HCT116 (cell line): ENCODE measurements at regions not wholly inside any gene's neighbourhood (a gene's known extent, or its start where the extent isn't known, plus 50 kb on each side); places are given as distances from the start of the nearest gene placed in this dataset.

Source experiments
- ATAC-seq: fragments of 200-7000 bp; cut with Tn5 transposase; 2 replicates; pipeline ENCODE4 v1.9.1; 2020; ENCODE audit warnings: mild to moderate bottlenecking, moderate library complexity
- BruUV-seq: library from RNA; stranded (reverse); fragments of 400-500 nt; replicated peaks from 2 replicates; lab custom pipeline; 2021; lab: Mats Ljungman, UMichigan
- CTCF ChIA-PET: fragments of 300-600 bp; sonication (Branson Sonifier 250); formaldehyde crosslinking; loops from one replicate; lab custom pipeline; 2021; ENCODE audit warnings: antibody characterized with exemption; lab: Charles Lee
- POLR2A ChIA-PET: fragments of 300-600, 350-600 bp; sonication (Branson Sonifier 250); formaldehyde crosslinking; loops from one replicate; lab custom pipeline; 2021; ENCODE audit warnings: antibody characterized with exemption; lab: Charles Lee
- RAD21 ChIA-PET, 2 experiments: fragments of 300-600 bp; sonication (Branson Sonifier 250); formaldehyde crosslinking; loops; one replicate each; lab custom pipeline; 2023; ENCODE audit warnings: low total read pairs in 2 of 2; ENCODE audit not compliant: uncharacterized antibody in 2 of 2, unreplicated experiment in 2 of 2, low non-redundant PET in 1 of 2; lab: Charles Lee
- DNase-seq: peaks from one replicate; pipeline ENCODE4 v3.0.0-alpha.2; 2010; ENCODE audit warnings: low read depth, low spot score
- H2AFZ ChIP-seq: fragments of 200-600 bp; shearing (Covaris generic), sonication (generic); 2 replicates; pipeline ENCODE4 v1.6.1; 2017; ENCODE audit warnings: low read depth, mixed run types, mixed read lengths, antibody characterized with exemption, low read length; ENCODE audit not compliant: poor library complexity, severe bottlenecking
- H3K27ac ChIP-seq: 2 replicates; pipeline ENCODE4 v1.5.1; 2012; ENCODE audit warnings: low read depth, low read length
- H3K27me3 ChIP-seq: fragments of 200-600 bp; sonication (generic); 2 replicates; pipeline ENCODE4 v1.6.1; 2016; ENCODE audit warnings: mixed run types, low read length, mixed read lengths; ENCODE audit not compliant: insufficient read depth
- H3K36me3 ChIP-seq, 2 experiments: fragments of 200-500 bp in 1 of 2; fragments of 200-600 bp in 1 of 2; sonication (Bioruptor generic) in 1 of 2; sonication (generic) in 1 of 2; 2 replicates each; pipeline versions ENCODE4 v1.5.1 to v1.6.1; 2014 to 2016; ENCODE audit warnings: low read length in 2 of 2, inconsistent platforms in 1 of 2, mixed read lengths in 1 of 2, mixed run types in 1 of 2; ENCODE audit not compliant: insufficient read depth in 2 of 2, control insufficient read depth in 1 of 2
- H3K4me1 ChIP-seq, 2 experiments: fragments of 200-600 bp in 1 of 2; sonication (generic) in 1 of 2; 2 replicates each; pipeline versions ENCODE4 v1.5.1 to v1.6.1; 2012 to 2017; ENCODE audit warnings: low read length in 2 of 2, inconsistent platforms in 1 of 2, mild to moderate bottlenecking in 1 of 2, mixed read lengths in 1 of 2, mixed run types in 1 of 2, moderate library complexity in 1 of 2; ENCODE audit not compliant: insufficient read depth in 2 of 2, control insufficient read depth in 1 of 2
- H3K4me2 ChIP-seq: fragments of 200-600 bp; sonication (generic); 2 replicates; pipeline ENCODE4 v1.6.1; 2017; ENCODE audit warnings: mixed run types, low read length, mixed read lengths
- H3K4me3 ChIP-seq, 2 experiments: fragments of 200-600 bp in 1 of 2; sonication (generic) in 1 of 2; replicated peaks in 1 of 2; 2 replicates each; pipeline ENCODE4 v1.5.1; 2011 to 2016; ENCODE audit warnings: low read length in 2 of 2, control low read depth in 1 of 2, low read depth in 1 of 2, mild to moderate bottlenecking in 1 of 2, mixed read lengths in 1 of 2, mixed run types in 1 of 2
- H3K79me2 ChIP-seq: fragments of 200-600 bp; sonication (generic); 2 replicates; pipeline ENCODE4 v1.6.1; 2017; ENCODE audit warnings: mild to moderate bottlenecking, mixed run types, low read length, moderate library complexity, mixed read lengths; ENCODE audit not compliant: insufficient read depth
- H3K9ac ChIP-seq: fragments of 200-600 bp; sonication (generic); 2 replicates; pipeline ENCODE4 v1.6.1; 2016; ENCODE audit warnings: low read length, mixed read lengths
- H3K9me2 ChIP-seq: fragments of 200-600 bp; sonication (generic), shearing (Covaris generic); 2 replicates; pipeline ENCODE4 v1.6.1; 2017; ENCODE audit warnings: mixed run types, mild to moderate bottlenecking, moderate library complexity; ENCODE audit not compliant: insufficient read depth
- H3K9me3 ChIP-seq, 2 experiments: fragments of 200-500 bp in 1 of 2; fragments of 200-600 bp in 1 of 2; sonication (Bioruptor generic) in 1 of 2; sonication (generic) in 1 of 2; 2 replicates each; pipeline ENCODE4 v1.6.1; 2014 to 2017; ENCODE audit warnings: low read length in 2 of 2, mixed read lengths in 2 of 2, inconsistent platforms in 1 of 2, low read depth in 1 of 2, mild to moderate bottlenecking in 1 of 2, mixed run types in 1 of 2, moderate library complexity in 1 of 2; ENCODE audit not compliant: control insufficient read depth in 1 of 2, insufficient read depth in 1 of 2
- H4K20me1 ChIP-seq: fragments of 200-600 bp; sonication (generic), shearing (Covaris generic); 2 replicates; pipeline ENCODE4 v1.6.1; 2017; ENCODE audit warnings: mixed run types, mild to moderate bottlenecking, moderate library complexity; ENCODE audit not compliant: insufficient read depth
- ATF3 ChIP-seq: IDR thresholded peaks from 2 replicates; pipeline ENCODE4 v1.6.1; 2012
- CEBPB ChIP-seq: IDR thresholded peaks from 2 replicates; pipeline ENCODE4 v1.6.1; 2012; ENCODE audit warnings: low read depth
- ELF1 ChIP-seq: IDR thresholded peaks from 2 replicates; pipeline ENCODE4 v1.6.1; 2012; ENCODE audit warnings: low read depth, borderline replicate concordance
- EZH2 ChIP-seq: fragments of 200-600 bp; sonication (generic); IDR thresholded peaks from 2 replicates; pipeline ENCODE4 v1.6.1; 2017; ENCODE audit warnings: antibody characterized with exemption, mixed run types
- EZH2phosphoT487 ChIP-seq: fragments of 200-600 bp; IDR thresholded peaks from 2 replicates; pipeline ENCODE4 v1.6.1; 2018; ENCODE audit warnings: antibody characterized with exemption, borderline replicate concordance
- FOSL1 ChIP-seq: IDR thresholded peaks from 2 replicates; pipeline ENCODE4 v1.6.1; 2012; ENCODE audit warnings: low read depth
- RAD21 ChIP-seq: IDR thresholded peaks from 2 replicates; pipeline ENCODE4 v1.6.1; 2012; ENCODE audit warnings: low read depth, mild to moderate bottlenecking
- REST ChIP-seq: IDR thresholded peaks from 2 replicates; pipeline ENCODE4 v1.6.1; 2012; ENCODE audit warnings: low read depth
- SIN3A ChIP-seq: IDR thresholded peaks from 2 replicates; pipeline ENCODE4 v1.6.1; 2012; ENCODE audit warnings: low read depth
- SP1 ChIP-seq: IDR thresholded peaks from 2 replicates; pipeline ENCODE4 v1.6.1; 2012; ENCODE audit warnings: low read depth
- YY1 ChIP-seq: IDR thresholded peaks from 2 replicates; pipeline ENCODE4 v1.6.1; 2011; ENCODE audit warnings: low read length, low read depth, moderate library complexity, mild to moderate bottlenecking; ENCODE audit not compliant: insufficient replicate concordance; ENCODE audit errors: extremely low read depth
- ZBTB33 ChIP-seq: IDR thresholded peaks from 2 replicates; pipeline ENCODE4 v1.6.1; 2011; ENCODE audit warnings: mild to moderate bottlenecking, low read length, moderate library complexity; ENCODE audit not compliant: insufficient replicate concordance; ENCODE audit errors: extremely low read depth
- intact Hi-C: fragments of 100-400 bp; cut with micrococcal nuclease; formaldehyde crosslinking; loops from 2 replicates; pipeline ENCODE4 v1.10.0; 2022

DNA sequence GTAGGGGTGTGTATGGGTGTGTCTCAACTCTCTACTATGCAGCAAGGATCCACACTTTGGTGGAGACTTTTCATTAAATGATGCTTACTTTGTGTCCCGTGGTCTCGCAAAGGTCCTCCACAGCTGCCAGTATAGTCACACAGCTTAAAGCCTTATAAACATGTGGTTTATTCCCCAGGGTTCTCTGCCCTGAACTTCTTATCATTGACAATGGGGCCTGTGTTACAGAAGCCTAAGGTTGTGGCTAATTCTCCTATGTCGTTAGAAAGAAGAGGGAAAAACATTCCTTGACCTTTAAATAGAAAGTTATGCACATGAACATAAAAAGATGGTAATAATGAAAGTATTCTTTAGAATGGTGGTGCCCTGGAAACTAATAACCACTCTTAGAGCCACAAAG lies 201.4 kb downstream of the INHBA start:
- no peaks in the 10 kb centered on the region for H3K36me3 ChIP-seq
- BruUV-seq: no TSS peak
- no peaks in the 10 kb centered on the region for H3K79me2 ChIP-seq
- H3K27me3 ChIP-seq: no peaks in the 10 kb centered on the region
- no peak overlapping the region for H3K9ac ChIP-seq
- ATAC-seq: no peak
- RAD21 ChIA-PET: no interaction called here
- no peak overlapping the region for H3K4me2 ChIP-seq
- POLR2A ChIA-PET: no interaction called here
- no peaks in the 10 kb centered on the region for H3K4me1 ChIP-seq
- H3K9me3 ChIP-seq: no peaks in the 10 kb centered on the region
- DNase-seq: no peak
- no peaks in the 10 kb centered on the region for H4K20me1 ChIP-seq
- intact Hi-C loops: no loop called here
- no peak overlapping the region for H2AFZ ChIP-seq
- H3K27ac ChIP-seq: no peak overlapping the region
- no peaks in the 10 kb centered on the region for H3K9me2 ChIP-seq
- CTCF ChIA-PET: no interaction called here
- TF ChIP-seq EZH2: no peak
- TF ChIP-seq CEBPB: no peak
- no peak for TF ChIP-seq ATF3
- TF ChIP-seq EZH2phosphoT487: no peak
- TF ChIP-seq RAD21: no peak
- TF ChIP-seq ELF1: no peak
- H3K4me3 ChIP-seq: no peak overlapping the region

DNA sequence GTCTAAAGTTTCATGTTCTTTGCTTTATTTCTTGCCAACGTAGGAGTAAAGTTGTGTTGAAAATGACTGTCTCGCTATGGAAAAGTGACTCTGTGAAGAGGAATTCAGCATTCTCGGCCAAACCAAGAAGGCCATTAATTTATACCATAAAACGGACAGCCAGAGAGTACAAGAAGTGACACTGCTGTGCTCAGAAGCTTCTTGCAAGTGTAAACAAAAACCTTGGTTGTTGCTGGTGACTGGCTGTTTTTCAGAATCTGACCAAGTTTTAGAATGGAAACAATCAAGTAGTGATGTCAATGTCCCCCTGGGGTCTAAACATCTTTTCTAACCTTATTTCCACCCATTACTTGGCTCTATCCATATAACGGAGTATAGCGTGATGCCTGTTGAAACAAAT lies 201.9 kb downstream of the INHBA start:
- ChIA-PET RAD21 (no interaction called here), POLR2A (no interaction called here), CTCF (no interaction called here)
- H3K4me3 ChIP-seq: no peak overlapping the region
- no peak overlapping the region for H2AFZ ChIP-seq
- no peaks in the 10 kb centered on the region for H3K79me2 ChIP-seq
- H3K27me3 ChIP-seq: no peaks in the 10 kb centered on the region
- TF ChIP-seq SIN3A (no peak), CEBPB (no peak), YY1 (no peak), ZBTB33 (no peak), EZH2phosphoT487 (no peak), EZH2 (no peak), FOSL1 (no peak), ATF3 (no peak), REST (no peak), SP1 (no peak)
- no peak overlapping the region for H3K4me2 ChIP-seq
- no peaks in the 10 kb centered on the region for H3K36me3 ChIP-seq
- H3K9ac ChIP-seq: no peak overlapping the region
- intact Hi-C loops: no loop called here
- ATAC-seq: no peak
- H3K9me2 ChIP-seq: no peaks in the 10 kb centered on the region
- H3K27ac ChIP-seq: no peak overlapping the region
- H4K20me1 ChIP-seq: no peaks in the 10 kb centered on the region
- no peak for DNase-seq
- H3K9me3 ChIP-seq: no peaks in the 10 kb centered on the region
- H3K4me1 ChIP-seq: no peaks in the 10 kb centered on the region
- no TSS peak for BruUV-seq
